ENCODE measurements at regions not wholly inside any gene's neighbourhood (a gene's known extent, or its start where the extent isn't known, plus 50 kb on each side); places are given as distances from the start of the nearest gene placed in this dataset.

GRCh38 chr3:40754994-40755393, 230.2 kb downstream of the ZNF621 start (continued):
- no peak for TF ChIP-seq RERE (CRISPR knock-in tag; IDR thresholded peaks at IDR 0.05; ENCODE audit: borderline replicate concordance)
- TF ChIP-seq SMARCB1 (IDR thresholded peaks at IDR 0.05; ENCODE audit: insufficient read length, low read depth) = no peak
- no peak for TF ChIP-seq ZNF311 (CRISPR knock-in tag; IDR thresholded peaks at IDR 0.05)
- TF ChIP-seq ZNF431 (CRISPR knock-in tag; IDR thresholded peaks at IDR 0.05) = no peak
- no peak for TF ChIP-seq MTA1 (IDR thresholded peaks at IDR 0.05; ENCODE audit: borderline replicate concordance)
- no peak for TF ChIP-seq BMI1 (IDR thresholded peaks at IDR 0.05; ENCODE audit: low read length)
- TF ChIP-seq ZNF512 (tag; IDR thresholded peaks at IDR 0.05) = no peak
- TF ChIP-seq SIN3A (IDR thresholded peaks at IDR 0.05; ENCODE audit: borderline replicate concordance in 2 of 2, control insufficient read depth in 1 of 2, low read depth in 2 of 2, low read length in 2 of 2) = no peak
- TF ChIP-seq SMC3 (conservative IDR thresholded peaks at IDR 0.05; ENCODE audit: insufficient read depth, low read depth, low read length) = no peak
- TF ChIP-seq ERF (CRISPR knock-in tag; IDR thresholded peaks at IDR 0.05) = no peak
- TF ChIP-seq PRPF4 (IDR thresholded peaks at IDR 0.05; ENCODE audit: insufficient read depth, low read depth, low read length, poor library complexity, severe bottlenecking) = no peak
